CD4-positive, alpha-beta T cell treated with Interleukin-6 for 4 hours (primary cell): ENCODE measurements at regions not wholly inside any gene's neighbourhood (a gene's known extent, or its start where the extent isn't known, plus 50 kb on each side); places are given as distances from the start of the nearest gene placed in this dataset.

ENCODE experiments used
- DNase-seq: peaks from one replicate; pipeline ENCODE4 v3.0.0-alpha.2; 2020; ENCODE audit warnings: mixed read lengths

GRCh38 chr12:3987571-3987970 is 114.4 kb upstream of the PARP11 start:
- DNase-seq: no peak

DNA sequence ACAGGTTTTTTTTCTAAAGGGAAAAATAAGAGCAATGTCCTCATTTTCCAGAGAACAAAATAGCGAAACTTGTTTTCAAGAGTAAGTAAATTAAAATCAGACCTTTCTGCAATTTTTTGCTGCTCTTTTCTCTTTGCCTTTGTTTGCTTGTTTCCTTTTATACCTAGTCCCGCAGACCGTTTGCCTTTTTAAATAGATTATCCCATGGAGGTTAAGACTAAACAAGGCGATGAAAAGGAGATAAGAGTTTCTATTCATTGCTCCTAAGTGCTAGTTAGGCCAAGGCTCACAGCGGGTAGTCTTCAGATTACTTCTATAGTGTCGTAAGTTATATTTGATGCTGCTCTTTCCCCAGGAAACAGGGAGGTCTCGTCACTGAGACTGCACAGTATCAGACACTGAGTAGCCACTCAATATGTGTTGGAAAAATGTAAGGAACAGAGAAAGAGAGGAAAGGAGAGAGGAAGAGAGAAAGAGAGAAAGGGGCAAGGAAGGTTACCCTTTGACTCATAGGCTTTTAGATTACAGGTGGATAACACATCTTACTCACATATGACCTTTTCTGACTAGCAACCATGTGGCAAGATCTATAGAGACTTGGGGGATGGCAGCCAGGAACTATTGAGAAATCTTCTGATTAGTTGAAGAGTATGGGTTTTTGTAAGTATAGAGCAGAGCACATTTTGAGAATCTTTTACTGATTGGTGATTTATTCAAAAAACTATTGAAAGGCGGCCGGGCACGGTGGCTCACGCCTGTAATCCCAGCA is 107.5 kb upstream of the PARP11 start:
- DNase-seq: no peak

GRCh38 chr12:3977621-3978020 is 104.4 kb upstream of the PARP11 start:
- DNase-seq: no peak

DNA sequence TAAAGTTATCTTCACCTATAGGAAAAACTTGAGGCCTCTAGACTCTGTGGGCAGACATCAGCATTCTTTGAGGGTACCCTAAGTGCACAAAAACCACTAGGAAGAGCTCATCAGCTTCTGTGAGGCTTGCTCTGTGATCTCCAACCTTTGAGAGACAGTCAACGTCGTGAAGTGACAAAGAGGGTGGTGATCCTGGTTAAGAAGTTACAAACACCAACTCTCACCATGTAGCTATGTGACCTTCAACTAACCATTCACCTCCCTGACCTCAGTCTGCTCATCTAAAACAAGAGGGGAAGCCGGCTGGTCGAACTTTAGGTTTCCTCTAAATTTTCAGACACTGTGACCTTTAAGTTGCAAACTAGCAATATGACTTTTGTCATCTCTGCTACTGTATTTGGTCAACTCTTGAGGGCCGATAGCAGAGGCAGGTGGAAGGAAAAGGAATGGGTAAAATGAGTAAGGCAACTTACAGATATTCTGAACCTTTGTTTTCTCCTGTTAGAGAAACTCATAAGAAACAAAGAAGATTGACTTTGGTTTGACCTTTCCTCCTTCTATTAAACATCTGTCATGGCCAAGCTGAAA is 103.2 kb upstream of the PARP11 start:
- DNase-seq: peak; percentile 29

DNA sequence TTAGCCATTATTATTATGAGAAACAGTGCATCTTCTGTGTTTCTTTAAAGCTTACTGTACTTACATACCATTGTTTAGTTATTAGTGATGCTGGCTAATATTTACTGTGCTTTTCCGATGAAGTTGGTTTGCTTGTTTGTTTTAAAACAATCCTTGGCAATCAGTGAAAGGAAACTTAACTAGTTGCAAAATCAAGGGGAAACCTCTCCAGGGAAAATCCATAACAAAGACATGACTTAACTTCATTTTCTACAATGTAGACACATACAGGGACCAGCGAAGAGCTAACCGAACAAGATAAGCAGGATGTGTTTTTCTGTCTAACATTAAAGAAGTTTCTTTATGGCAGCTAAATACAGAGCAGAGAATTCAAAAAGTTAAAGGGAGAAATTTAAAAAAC is 102.5 kb upstream of the PARP11 start:
- no peak for DNase-seq

- DNase-seq: no peak
Measured at GRCh38 chr12:3974883-3975282, 101.7 kb upstream of the PARP11 start.

GRCh38 chr12:3973973-3974644 is 100.9 kb upstream of the PARP11 start:
- peak; percentile 26 for DNase-seq

DNA sequence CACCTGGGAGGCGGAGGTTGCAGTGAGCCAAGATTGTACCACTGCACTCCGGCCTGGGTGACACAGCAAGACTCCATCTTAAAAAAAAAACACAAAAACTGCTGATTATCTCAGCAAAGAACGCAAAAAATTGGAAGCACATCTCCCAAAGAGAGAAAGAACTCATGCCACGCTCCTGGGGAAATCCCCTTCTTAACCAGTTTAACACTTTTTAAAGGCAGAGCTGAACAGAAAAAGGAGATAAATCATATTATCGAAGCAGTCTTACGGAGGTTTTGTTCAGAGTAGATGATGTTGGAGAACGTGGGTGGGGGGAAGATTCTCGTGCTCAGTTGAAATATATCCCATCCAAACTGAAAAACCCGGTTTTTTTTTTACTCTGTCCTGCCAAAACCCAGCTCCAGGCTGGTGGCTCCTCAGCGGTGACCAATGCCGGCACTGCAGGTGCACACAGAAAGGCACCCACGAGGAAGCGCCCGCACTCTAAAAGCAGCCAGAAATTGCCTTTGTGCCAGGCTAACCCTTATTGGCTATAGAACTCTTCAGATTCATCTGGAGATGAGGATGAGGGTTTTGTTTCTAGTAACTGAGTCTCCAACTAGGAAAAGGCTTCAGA is 100.2 kb upstream of the PARP11 start:
- DNase-seq: peak; percentile 33

DNA sequence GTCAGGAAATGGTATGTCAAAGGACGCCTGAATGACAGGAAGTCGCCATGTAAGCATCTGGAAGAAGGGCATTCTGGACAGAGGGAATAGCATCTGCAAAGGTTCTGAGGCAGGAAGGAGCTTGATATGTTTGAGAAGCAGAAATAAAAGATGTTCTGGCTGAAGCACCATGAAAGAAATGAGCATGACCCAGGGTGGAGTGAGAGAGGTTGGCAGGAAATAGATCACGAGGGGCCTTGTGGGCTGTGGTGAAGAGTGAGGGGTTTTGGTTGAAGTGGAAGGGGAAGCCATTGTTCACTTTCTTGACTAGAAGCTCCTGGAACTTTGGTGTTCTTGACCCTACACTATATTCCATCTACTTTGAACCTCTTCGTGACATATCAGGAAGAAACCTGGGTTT is 99.4 kb upstream of the PARP11 start:
- DNase-seq: peak; percentile 53

DNA sequence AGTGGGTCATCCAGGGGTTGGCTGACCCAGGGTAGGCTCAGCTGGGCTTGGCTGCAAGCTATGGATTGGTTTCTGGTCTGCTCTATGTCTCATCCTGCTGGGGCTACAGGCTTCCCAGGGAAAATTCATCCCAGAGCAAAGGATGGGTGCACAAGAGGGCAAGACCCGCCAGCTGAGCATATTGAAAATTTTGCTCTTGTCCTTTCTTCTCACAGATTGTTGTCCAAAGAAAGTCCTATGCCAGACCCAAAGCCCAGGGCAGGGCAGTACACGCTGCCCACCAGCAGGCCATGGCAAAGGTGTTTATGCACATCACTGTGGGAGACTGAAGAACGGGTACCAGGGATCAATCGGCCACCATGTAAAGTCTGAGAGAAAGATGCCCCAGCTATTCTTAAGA is 95.3 kb upstream of the PARP11 start:
- no peak for DNase-seq

GRCh38 chr12:3967556-3968160 is 94.5 kb upstream of the PARP11 start:
- no peak for DNase-seq

- no peak for DNase-seq
Measured at GRCh38 chr12:3966376-3966775, 93.2 kb upstream of the PARP11 start.

- no peak for DNase-seq
Measured at GRCh38 chr12:3965046-3965445, 91.8 kb upstream of the PARP11 start.

DNA sequence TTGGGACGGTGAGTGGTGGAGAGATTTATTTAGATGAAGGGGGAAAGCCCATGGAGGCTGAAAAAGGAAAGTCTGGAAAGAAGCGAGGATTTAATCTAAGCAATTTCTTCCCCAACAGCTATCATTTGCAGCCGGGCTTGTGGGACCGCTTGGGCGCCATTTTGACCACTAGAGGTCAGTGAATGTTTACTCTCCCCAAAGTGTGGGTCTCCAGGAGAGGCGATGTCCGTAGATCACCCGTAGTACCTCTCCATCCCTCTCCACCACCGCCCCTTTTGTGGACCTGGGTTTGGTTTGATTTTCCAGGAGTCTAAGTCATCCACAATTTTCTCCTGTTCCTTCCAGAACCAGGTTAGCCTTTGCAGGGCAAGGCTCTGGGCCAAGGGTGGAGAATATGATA is 91.2 kb upstream of the PARP11 start:
- no peak for DNase-seq

DNA sequence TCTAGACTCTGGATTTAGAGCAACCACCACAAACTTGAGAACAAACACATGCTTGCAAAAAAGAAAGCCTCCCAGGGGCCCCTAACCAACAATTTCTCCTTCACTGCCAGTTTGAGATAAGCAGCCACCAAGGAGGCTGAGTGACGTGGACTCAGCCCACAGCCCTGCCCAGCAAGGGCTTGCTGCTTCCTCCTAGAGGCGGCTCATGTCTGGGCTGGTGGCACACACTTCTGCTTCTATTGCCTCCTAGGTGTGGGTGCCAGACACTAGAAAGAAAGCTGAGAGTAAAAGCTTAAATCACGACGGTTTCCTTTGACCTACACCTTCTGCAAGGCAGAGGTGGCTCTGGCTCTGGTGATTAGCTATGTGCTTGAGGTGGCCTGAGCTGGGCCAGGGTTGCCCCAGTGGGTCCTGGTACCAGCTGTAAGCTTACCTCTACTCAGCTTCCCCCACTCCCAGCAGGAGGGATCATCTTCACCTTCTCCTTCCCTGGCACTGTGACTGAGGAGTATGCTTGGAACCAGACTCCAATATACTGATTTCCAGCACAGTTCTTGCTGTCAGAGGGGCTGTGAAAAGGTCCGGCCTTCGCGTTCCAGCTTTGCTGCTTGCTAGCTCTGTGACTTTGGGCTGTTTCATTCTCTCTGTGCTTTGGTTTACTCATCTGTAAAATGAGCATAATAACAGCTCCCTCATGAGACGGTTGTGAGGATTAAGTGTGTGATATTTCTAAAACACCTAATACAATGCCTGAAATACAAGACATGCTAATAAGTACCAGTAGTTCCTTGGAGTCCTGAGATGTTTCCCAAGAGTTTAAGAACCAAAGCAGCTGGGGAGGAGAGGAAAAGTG is 89.7 kb upstream of the PARP11 start:
- peak; percentile 86 for DNase-seq

DNA sequence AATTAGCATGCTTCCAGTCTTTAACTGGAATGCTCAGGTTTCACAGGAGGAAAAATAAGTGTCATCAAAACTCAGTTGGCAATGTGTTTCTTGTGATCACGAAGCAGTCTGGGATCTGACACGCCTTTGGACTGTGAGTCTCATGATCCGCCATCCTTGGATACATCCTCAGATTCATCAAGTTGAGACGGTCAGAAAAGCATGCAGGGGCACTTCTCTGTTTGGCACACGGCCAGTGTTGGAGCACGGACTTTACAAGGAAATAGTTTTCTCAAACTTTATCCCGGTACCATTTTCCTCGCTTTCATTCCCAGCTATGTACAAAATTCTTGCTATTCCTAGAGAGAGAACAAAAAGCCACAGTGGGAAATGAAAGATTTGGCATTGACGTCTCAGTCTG is 88.4 kb upstream of the PARP11 start:
- no peak for DNase-seq

DNA sequence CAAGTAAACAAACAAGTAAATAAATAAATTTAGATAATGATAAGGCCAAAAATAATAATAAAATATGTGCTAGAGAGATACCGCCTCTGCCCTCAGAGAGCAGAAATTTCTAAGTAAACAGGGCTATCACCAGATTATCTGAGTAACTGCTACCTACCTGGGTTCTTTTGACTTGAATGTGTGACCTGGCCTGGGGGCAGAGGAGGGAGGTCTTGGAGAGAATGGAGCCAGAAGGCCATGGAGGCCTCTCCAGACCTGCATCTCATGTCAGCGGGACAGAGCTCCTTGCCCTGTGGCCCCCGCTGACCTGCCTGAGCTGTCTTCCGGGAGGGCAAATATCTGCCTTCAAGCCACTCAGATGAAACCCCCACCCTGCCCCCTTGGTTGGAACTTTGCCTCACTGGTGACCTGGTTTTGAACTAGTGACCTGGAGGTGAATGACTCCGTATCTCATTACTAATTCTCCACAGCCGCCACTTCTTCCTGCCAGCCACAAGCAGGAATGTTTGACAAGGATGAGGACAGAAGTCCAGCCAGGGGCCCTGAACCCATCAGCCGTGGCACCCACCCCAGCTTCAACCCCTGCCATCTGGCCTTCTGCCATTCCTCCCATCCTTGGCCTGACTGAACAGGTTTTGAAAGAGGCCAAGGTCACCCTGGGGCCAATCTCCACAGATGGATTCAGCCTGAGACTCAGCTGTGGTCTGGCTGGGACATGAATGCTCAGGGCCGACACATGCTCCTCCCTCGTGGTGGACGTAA is 86.8 kb upstream of the PARP11 start:
- DNase-seq: no peak

- DNase-seq: no peak
Measured at GRCh38 chr12:3958534-3958933, 85.3 kb upstream of the PARP11 start.

DNA sequence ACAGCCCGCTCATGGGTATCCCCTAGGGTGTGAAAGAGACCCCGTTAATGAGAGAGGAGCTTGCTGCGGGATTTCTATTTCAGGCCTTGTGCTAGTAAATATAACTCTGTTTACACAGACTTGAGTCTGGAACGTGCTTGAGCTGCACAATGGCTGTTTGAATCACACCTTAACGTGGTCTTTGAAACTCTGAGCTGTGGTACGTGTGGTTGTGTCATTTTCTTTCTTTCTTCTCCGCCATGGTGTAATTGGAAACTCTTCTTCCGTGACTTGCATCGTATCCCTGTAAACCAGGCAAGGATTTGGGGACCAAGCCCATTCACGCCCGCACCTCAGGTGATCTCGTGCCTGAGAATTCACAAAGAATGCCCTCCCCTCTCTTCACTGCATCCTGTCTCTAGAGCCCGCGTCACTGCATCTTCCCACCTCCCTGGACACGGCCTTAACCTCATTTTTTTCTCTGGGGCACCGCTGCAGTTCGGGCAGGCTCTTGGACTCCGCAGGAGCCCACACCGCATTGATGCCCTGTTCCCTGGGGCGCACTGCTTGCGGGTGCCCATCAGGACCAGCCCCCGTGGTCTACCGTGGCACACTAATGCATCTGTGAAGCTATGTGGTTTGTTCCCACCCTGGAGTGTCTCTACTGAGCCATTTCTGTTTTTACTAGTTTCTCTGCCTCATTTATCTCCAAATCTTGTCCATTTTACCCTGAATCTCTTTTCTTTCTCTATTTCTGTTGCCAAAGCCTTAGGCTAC is 78.4 kb upstream of the PARP11 start:
- DNase-seq: no peak

- DNase-seq: peak; percentile 23
Measured at GRCh38 chr12:3950714-3951320, 77.6 kb upstream of the PARP11 start.
